Adrenal gland (tissue), 9 donors: ENCODE measurements at regions not wholly inside any gene's neighbourhood (a gene's known extent, or its start where the extent isn't known, plus 50 kb on each side); places are given as distances from the start of the nearest gene placed in this dataset.

Source experiments
- DNase-seq, 7 donors: peaks; one replicate each; pipeline ENCODE4 v3.0.0-alpha.2; 2019 to 2020
- H3K27ac ChIP-seq, 5 donors: fragments of 200-600 bp; sonication (generic) in 4 of 5; 1 replicate in 3 of 5; 2 replicates in 2 of 5; pipeline versions ENCODE4 v1.5.1 to v1.8.0; 2016 to 2020; ENCODE audit warnings: mild to moderate bottlenecking in 1 of 5
- H3K27me3 ChIP-seq: fragments of 200-600 bp; 2 replicates; pipeline ENCODE4 v1.8.0; 2021
- H3K36me3 ChIP-seq, 2 donors: fragments of 200-600 bp; replicated peaks in 1 of 2; 1 replicate in 1 of 2; 2 replicates in 1 of 2; pipeline versions ENCODE4 v1.5.1 to v1.8.0; 2018 to 2022
- H3K4me1 ChIP-seq, 2 donors: fragments of 200-600 bp; replicated peaks in 1 of 2; 1 replicate in 1 of 2; 2 replicates in 1 of 2; pipeline versions ENCODE4 v1.5.1 to v1.8.0; 2018 to 2021
- H3K4me3 ChIP-seq, 4 donors: fragments of 200-600 bp; sonication (generic) in 3 of 4; one replicate each; pipeline ENCODE4 v1.5.1; 2016 to 2018
- H3K9me3 ChIP-seq, 3 donors: fragments of 200-600 bp; sonication (generic) in 1 of 3; replicated peaks in 1 of 3; 1 replicate in 2 of 3; 2 replicates in 1 of 3; pipeline versions ENCODE4 v1.5.1 to v1.8.0; 2016 to 2021
- POLR2A ChIP-seq, 2 donors: fragments of 450-650 bp; IDR thresholded peaks; one replicate each; pipeline ENCODE4 v1.6.1; 2017; ENCODE audit warnings: antibody characterized with exemption in 2 of 2, mild to moderate bottlenecking in 2 of 2, moderate library complexity in 1 of 2
- WGBS, 4 donors: extraction: QIAGEN DNeasy Blood & Tissue Kit in 2 of 4; methylation state at CpG; one replicate each; pipeline versions ENCODE4 v1.1.5 to v1.1.7; 2013 to 2017; 5-methylcytosine and 5-hydroxymethylcytosine counted together
- intact Hi-C, 2 donors: fragments of 100-400 bp; cut with DNase I; formaldehyde crosslinking; loops; one replicate each; pipeline versions ENCODE4 v1.14.1 to v1.15.0; 2022 to 2023
- TF ChIP-seq, protein P1 (sequence below), 6 experiments: fragments of 450-650 bp in 4 of 6; fragments of 200-600 bp in 2 of 6; sonication (generic) in 1 of 6; IDR thresholded peaks; 1 replicate in 5 of 6; 2 replicates in 1 of 6; pipeline versions ENCODE4 v1.5.1 to v1.8.0; 2016 to 2021; ENCODE audit warnings: antibody characterized with exemption in 6 of 6, mild to moderate bottlenecking in 2 of 6, moderate library complexity in 1 of 6
- donor health status: healthy with polysubstance abuse.
- donor health status: Bipolar disorder and iron deficiency.
- donor health status: DM: yes; HTN: yes; CAD: no.
- donor health status: DM: no; HTN: no; CAD: no.
- donor health status: DM: no; HTN: no; CAD: no.

GRCh38 chr7:25037325-25037724, 57.3 kb upstream of the OSBPL3 start:
- TF ChIP-seq, protein P1, sequence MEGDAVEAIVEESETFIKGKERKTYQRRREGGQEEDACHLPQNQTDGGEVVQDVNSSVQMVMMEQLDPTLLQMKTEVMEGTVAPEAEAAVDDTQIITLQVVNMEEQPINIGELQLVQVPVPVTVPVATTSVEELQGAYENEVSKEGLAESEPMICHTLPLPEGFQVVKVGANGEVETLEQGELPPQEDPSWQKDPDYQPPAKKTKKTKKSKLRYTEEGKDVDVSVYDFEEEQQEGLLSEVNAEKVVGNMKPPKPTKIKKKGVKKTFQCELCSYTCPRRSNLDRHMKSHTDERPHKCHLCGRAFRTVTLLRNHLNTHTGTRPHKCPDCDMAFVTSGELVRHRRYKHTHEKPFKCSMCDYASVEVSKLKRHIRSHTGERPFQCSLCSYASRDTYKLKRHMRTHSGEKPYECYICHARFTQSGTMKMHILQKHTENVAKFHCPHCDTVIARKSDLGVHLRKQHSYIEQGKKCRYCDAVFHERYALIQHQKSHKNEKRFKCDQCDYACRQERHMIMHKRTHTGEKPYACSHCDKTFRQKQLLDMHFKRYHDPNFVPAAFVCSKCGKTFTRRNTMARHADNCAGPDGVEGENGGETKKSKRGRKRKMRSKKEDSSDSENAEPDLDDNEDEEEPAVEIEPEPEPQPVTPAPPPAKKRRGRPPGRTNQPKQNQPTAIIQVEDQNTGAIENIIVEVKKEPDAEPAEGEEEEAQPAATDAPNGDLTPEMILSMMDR (IDR thresholded peaks at IDR 0.05) = no peak
- no peak for TF ChIP-seq POLR2A (IDR thresholded peaks at IDR 0.05)
- Histone ChIP-seq H3K27me3 (no peaks in the 10 kb centered on the region), H3K4me1 (no peaks in the 10 kb centered on the region), H3K36me3 (no peaks in the 10 kb centered on the region), H3K4me3 (no peak overlapping the region), H3K27ac (no peak overlapping the region), H3K9me3 (no peaks in the 10 kb centered on the region)
- intact Hi-C loops = no loop called here
- DNase-seq = no peak
- WGBS, 4 donors = 60 to 80% (median 74%) methylated on average over 1 of the region's 1 CpG

DNA sequence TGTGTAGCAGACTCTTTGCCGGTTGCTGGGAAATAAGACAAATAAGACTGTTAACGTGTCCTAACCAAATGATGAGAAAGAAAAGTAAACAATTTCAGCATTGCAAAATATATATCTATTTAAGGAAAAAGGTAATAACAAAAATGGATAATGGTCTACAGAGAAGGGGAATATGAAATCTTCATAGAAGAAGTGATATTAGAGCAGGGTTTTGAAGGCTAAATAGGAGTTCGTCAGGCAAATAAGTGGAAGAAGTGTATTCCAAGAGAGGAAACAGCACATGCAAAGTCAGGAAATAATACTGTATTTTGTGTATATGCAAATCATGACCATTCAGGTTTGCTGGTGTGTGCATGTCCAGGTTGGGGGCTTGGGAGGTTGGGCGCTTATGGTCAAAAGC, 55.3 kb upstream of the OSBPL3 start:
- H3K36me3 ChIP-seq = no peaks in the 10 kb centered on the region
- no peaks in the 10 kb centered on the region for H3K4me1 ChIP-seq
- intact Hi-C loops = no loop called here
- no peaks in the 10 kb centered on the region for H3K9me3 ChIP-seq
- H3K27ac ChIP-seq = no peak overlapping the region
- no peak for DNase-seq
- no peak overlapping the region for H3K4me3 ChIP-seq
- 77 to 90% (median 83%) methylated on average over 4 of the region's 4 CpGs for WGBS, 4 donors
- no peaks in the 10 kb centered on the region for H3K27me3 ChIP-seq
- TF ChIP-seq, protein P1 (IDR thresholded peaks at IDR 0.05) = no peak
- TF ChIP-seq POLR2A (IDR thresholded peaks at IDR 0.05) = no peak

DNA sequence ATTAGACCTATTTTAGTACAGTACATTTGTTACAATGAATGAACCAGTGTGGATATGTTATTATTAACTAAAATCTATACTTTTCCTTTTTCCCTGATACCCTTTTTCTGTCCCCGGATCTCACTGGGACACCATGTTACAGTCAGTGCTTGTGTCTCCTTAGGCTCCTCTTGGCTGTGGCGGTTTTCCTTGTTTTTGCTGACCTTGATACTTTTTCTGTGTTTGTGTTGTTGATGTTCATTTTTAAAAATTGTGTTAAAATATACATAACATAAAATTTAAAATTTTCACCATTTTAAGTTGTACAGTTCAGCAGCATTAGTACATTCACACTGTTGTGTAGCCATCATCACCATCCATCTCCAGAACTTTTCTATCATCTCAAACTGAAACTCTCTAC, 54.2 kb upstream of the OSBPL3 start:
- Histone ChIP-seq H3K27me3 (no peaks in the 10 kb centered on the region), H3K9me3 (no peaks in the 10 kb centered on the region), H3K36me3 (no peaks in the 10 kb centered on the region), H3K27ac (no peak overlapping the region), H3K4me3 (no peak overlapping the region), H3K4me1 (no peaks in the 10 kb centered on the region)
- DNase-seq = no peak
- no peak for TF ChIP-seq POLR2A (IDR thresholded peaks at IDR 0.05)
- TF ChIP-seq, protein P1 (IDR thresholded peaks at IDR 0.05) = no peak
- intact Hi-C loops = no loop called here
- WGBS, 4 donors = 81 to 89% (median 86%) methylated on average over 2 of the region's 2 CpGs

DNA sequence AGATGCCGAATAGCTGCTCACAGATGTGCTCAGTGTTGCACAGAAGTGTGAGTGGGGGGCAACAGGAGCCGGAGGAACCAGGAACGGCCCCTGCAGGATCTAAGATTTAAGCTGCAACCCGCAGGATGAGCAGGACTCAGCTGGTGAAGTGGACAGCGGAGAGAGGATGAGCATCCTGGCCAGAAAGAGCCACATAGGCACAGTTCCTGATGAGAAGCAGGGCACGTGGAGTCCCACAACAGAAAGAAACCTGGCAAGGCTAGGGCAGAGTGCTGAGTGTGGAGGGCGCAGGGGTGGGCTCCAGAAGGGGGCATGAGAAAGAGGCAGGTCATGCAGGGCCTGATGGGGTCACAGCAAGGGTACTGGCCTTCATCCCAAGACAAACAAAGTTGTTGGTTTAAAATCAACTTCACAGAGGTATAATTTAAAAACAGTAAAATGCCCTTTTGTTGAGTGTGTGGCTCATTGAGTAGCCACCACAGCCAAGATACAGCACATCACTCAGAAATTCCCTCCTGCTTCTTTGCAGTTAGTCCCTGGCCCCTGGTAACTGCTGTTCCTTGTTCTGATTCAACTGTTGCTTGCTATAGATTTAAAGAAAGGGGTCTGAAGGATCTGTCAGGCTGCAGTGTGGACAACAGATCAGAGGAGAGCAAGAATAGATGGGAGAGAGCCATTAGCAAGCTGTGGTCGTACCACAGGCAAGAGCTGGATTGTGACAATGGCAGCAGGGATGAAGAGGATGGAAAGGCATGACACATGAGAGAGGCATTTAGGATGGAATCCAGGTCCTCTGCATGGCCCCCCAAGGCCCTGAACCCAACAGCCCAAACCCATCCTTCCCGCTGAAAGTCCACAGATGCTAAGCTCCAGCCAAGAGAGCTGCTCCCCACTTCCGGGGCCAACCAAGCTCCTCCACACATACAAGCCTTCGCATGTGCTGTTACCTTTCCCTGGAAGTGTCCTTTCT, 53.1 kb upstream of the OSBPL3 start:
- WGBS, 4 donors = 68 to 83% (median 77%) methylated on average over 11 of the region's 11 CpGs
- H3K4me1 ChIP-seq = no peaks in the 10 kb centered on the region
- H3K9me3 ChIP-seq = no peaks in the 10 kb centered on the region
- TF ChIP-seq, protein P1 (IDR thresholded peaks at IDR 0.05) = no peak
- TF ChIP-seq POLR2A (IDR thresholded peaks at IDR 0.05) = no peak
- no peak overlapping the region for H3K27ac ChIP-seq
- intact Hi-C loops = no loop called here
- DNase-seq = no peak
- H3K27me3 ChIP-seq = no peaks in the 10 kb centered on the region
- no peaks in the 10 kb centered on the region for H3K36me3 ChIP-seq
- no peak overlapping the region for H3K4me3 ChIP-seq
